Stimulated activated CD8-positive, alpha-beta memory T cell treated with anti-CD3 and anti-CD28 coated beads, Interleukin-2, amount 100 ng/mL, for 1 hour (primary cell): ENCODE measurements at regions not wholly inside any gene's neighbourhood (a gene's known extent, or its start where the extent isn't known, plus 50 kb on each side); places are given as distances from the start of the nearest gene placed in this dataset.
"Not testable (repeated sequence)": the region's sequence is repeated elsewhere in the genome, so short reads cannot be mapped to it uniquely, and the experiment has no call there.

Source experiments
- DNase-seq, 2 donors: peaks; one replicate each; pipeline ENCODE4 v3.0.0-alpha.2; 2020; ENCODE audit warnings: low read depth in 2 of 2

GRCh38 chr5:1636208-1636770 lies 112.5 kb upstream of the LPCAT1 start:
- not testable (repeated sequence) for DNase-seq

DNA sequence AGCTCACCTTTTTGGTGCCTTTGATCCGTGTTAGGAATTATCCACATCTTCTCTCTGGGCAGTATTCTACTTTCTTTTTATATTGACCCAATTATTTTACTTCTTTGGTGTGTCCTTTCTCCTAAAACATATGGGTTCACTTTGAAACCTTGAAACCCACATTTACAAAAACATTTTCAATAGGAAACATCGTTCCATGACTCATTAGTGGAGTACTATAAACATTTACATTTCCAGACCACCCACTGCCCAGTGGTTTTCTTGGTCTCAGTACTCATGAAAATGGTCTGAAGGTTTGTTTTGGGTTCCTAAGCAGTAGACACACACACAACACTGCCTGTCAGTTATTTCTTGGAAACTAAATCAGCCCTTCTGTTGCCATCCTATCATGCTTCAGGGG lies 111.7 kb upstream of the LPCAT1 start:
- DNase-seq = not testable (repeated sequence)

- DNase-seq = no peak
Measured at GRCh38 chr5:1634337-1634661, 110.5 kb upstream of the LPCAT1 start.

- peak; percentile 51 to 63 for DNase-seq
Measured at GRCh38 chr5:1633605-1634336, 110.0 kb upstream of the LPCAT1 start.

DNA sequence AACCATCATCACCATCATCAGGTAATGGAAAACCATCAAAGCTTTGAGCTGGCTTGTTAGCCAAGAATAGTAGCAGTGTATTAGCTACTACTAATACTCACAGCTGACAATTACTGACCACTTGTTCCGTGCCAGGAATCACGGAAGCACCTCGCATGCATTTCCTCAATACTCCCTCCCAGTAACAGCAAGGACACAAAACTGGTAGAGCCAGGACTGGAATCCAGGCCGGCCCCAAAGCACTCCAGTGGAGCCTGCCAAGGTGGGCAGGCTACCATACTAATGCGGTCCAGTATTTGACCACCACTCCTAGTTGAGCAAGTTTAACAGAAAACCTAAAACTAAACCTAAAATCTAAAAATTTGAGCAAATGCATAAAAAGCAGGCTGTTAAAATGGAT lies 107.2 kb upstream of the LPCAT1 start:
- not testable (repeated sequence) for DNase-seq

GRCh38 chr5:1626397-1626796 lies 102.6 kb upstream of the LPCAT1 start:
- not testable (repeated sequence) for DNase-seq

- not testable (repeated sequence) for DNase-seq
Measured at GRCh38 chr5:1619531-1619930, 95.8 kb upstream of the LPCAT1 start.

- not testable (repeated sequence) for DNase-seq
Measured at GRCh38 chr5:1618296-1618865, 94.6 kb upstream of the LPCAT1 start.

DNA sequence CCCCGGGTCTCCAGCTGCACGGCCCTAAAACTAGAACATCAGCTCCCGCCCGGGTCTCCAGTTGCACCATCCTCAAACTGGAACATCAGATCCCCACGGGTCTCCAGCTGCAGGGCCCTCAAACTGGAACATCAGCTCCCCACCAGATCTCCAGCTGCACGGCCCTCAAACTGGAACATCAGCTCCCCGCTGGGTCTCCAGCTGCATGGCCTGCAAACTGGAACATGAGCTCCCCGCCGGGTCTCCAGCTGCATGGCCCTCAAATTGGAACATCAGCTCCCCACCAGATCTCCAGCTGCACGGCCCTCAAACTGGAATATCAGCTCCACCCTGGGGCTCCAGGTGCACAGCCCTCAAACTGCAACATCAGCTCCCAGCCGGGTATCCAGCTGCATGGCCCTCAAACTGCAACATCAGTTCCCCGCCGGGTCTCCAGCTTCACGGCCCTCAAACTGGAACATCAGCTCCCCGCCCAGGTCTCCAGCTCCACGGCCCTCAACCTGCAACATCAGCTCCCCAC lies 93.5 kb upstream of the LPCAT1 start:
- DNase-seq = not testable (repeated sequence)

GRCh38 chr5:1613515-1613914 lies 89.8 kb upstream of the LPCAT1 start:
- DNase-seq = not testable (repeated sequence)

- not testable (repeated sequence) for DNase-seq
Measured at GRCh38 chr5:1610526-1610925, 86.8 kb upstream of the LPCAT1 start.

DNA sequence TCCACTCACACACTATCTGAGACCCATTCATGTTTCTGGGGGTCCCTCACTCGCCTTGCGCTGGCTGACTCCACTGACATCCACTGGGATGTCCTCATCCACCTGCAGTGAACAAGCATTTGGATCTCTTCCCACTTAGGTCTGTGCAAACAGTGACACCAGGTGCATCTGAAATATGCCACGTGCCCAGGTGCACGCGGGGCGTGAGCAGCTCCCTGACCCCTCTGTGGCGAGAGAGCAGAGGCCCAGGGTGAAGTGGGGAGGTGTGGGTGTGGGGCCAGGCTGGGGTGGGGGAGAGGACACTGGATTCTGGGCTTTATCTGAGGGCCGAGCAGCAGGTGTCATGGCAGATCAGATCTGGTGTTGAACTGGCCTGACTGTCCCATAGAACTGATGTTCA lies 85.4 kb upstream of the LPCAT1 start:
- not testable (repeated sequence) for DNase-seq

GRCh38 chr5:1608336-1608735 lies 84.6 kb upstream of the LPCAT1 start:
- not testable (repeated sequence) for DNase-seq

DNA sequence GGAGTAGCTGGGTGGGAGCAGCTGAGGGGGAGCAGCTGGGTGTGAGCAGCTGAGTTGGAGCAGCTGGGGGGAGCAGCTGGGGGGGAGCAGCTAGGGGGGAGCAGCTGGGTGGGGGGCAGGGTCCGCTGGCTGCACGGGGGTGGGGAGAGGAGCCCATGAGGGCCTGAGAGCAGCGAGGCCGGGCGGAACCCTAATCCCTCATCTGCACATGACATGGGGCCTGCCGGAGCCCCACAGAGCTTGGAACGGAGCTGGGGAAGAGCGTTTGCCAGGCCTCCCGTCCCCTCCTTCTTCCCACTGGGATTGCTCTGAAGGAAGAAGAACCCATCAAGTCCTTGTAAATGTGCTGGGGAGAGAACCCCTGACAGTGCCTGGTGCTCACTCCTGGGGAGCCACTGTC lies 83.2 kb upstream of the LPCAT1 start:
- DNase-seq = not testable (repeated sequence)

- not testable (repeated sequence) for DNase-seq
Measured at GRCh38 chr5:1603916-1604315, 80.2 kb upstream of the LPCAT1 start.

DNA sequence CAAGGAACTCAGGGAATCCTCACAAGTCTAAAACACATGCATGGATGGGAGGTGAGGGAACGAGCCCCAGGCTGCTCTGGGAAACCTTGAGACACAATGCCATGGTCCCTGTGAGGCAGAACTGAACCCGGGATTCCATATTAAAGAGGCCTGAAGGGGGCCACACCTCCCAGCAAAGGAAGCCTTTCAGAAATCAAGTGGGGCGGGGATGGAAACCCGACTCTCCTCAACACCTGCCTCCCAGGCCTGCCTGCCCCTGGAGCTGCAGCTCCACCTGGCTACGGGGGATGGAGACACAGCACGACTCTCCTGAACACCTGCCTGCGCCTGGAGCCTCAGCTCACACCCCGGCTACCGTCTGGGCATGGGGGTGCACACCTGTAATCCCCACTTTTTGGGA lies 77.8 kb upstream of the LPCAT1 start:
- DNase-seq = not testable (repeated sequence)

DNA sequence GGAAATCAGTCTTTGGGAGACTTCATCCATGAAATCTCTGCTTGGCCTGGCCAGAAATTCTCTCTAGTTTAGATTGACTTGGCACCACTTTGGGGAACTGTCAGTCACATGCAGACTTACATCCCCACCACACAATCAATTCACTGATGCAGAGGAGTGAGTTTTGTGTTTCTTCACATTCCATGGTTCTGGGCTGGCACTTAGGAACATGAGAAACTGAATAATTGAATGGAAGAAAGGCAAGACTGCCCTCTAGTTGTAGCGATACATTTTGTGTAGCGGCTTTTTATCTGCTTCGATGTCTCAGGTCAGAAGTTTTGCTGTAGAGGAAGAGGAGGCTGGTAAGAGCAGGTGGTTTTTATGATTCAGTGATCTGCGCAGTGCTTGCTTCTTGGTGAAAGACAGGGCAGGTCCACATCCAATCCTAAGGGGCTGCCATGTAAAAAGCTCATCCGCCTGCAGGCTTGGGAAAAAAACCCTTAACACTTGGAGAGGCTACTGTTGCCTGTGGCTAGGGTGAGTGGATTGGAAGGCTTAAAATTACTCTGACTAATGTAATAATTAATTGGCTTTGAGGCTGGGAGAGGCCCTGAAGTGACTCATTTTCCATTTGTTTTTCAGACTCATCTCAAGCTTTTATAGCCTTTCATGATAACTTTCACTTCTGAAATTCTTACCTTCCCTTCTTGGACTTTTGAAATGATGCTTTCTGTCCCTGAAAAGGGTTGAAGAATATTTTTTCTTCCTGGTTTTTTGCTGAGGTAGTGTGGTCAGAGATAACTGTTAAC lies 75.4 kb upstream of the LPCAT1 start:
- DNase-seq = not testable (repeated sequence)

- not testable (repeated sequence) for DNase-seq
Measured at GRCh38 chr5:1597093-1597473, 73.3 kb upstream of the LPCAT1 start.

DNA sequence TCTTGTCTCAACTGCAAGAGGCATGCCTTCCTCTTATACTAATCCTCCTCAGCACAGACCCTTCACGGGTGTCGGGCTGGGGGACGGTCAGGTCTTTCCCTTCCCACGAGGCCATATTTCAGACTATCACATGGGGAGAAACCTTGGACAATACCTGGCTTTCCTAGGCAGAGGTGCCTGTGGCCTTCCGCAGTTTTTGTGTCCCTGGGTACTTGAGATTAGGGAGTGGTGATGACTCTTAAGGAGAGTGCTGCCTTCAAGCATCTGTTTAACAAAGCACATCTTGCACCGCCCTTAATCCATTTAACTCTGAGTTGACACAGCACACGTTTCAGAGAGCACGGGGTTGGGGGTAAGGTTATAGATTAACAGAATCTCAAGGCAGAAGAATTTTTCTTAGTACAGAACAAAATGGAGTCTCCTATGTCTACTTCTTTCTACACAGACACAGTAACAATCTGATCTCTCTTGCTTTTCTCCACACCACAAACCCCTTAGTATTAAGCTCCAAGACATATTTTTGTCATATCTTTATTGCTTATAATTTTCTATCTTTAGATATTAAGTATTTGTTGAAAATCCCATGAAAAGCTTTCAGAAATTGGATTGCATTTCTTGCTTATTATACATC lies 72.8 kb upstream of the LPCAT1 start:
- DNase-seq = not testable (repeated sequence)

DNA sequence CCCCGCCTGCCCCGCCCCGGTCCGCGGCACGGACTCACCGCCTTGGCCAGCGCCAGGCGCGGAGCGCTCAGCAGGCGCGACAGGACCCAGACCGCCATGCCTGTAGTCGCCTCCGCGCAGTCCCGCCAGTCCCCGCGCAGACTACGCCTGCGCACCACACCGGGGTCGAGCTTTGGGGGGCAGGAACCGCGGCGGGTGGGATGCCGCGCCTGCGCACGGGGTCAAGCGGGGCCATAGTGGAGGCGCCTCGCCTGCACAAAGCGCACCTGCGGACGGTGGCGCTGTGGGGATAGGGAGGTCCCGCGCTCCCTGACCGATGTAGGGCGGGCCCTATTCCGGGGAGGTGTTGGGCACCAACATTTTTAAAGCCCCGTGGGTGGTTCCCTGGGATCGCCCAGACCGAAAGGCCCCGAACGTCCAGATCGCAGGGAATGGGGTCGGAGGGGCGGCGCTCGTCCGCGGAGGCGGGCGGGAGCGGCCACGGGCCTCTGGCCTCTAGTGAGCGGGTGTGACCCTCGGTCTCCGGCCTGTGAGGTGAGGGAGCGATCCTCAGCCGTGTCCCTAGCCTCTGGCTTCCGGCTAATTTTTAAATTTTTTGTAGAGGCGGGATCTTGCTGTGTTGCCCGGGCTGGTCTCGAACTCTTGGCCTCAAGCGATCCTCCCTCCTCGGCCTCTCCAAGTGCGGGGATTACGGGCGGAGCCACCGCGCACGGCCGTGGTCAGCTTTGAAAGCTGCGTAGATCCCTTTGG lies 70.8 kb upstream of the LPCAT1 start:
- DNase-seq = peak; percentile 66 to 72

- no peak for DNase-seq
Measured at GRCh38 chr5:1593903-1594356, 70.2 kb upstream of the LPCAT1 start.
